PC-3 (cell line): ENCODE measurements at regions not wholly inside any gene's neighbourhood (a gene's known extent, or its start where the extent isn't known, plus 50 kb on each side); places are given as distances from the start of the nearest gene placed in this dataset.

Source experiments
- ATAC-seq: fragments of 200-7000 bp; cut with Tn5 transposase; 2 replicates; pipeline ENCODE4 v1.9.1; 2020; ENCODE audit warnings: mild to moderate bottlenecking, moderate library complexity
- BruUV-seq: library from RNA; stranded (reverse); fragments of 400-500 nt; replicated peaks from 2 replicates; lab custom pipeline; 2021; lab: Mats Ljungman, UMichigan
- CTCF ChIA-PET: fragments of 300-600 bp; sonication (Branson Sonifier 250); formaldehyde crosslinking; loops from one replicate; lab custom pipeline; 2022; ENCODE audit warnings: antibody characterized with exemption; lab: Charles Lee
- POLR2A ChIA-PET: fragments of 300-600 bp; sonication (Branson Sonifier 250); formaldehyde crosslinking; loops from one replicate; lab custom pipeline; 2022; ENCODE audit warnings: antibody characterized with exemption; ENCODE audit not compliant: unreplicated experiment; lab: Charles Lee
- DNase-seq: peaks from one replicate; pipeline ENCODE4 v3.0.0-alpha.2; 2015
- H2AFZ ChIP-seq: fragments of 300-600 bp; sonication (generic); 2 replicates; pipeline ENCODE4 v1.6.0; 2016; ENCODE audit warnings: antibody characterized with exemption, low read length
- H3F3A ChIP-seq: fragments of 300-600 bp; sonication (generic); one replicate; pipeline ENCODE4 v1.6.0; 2017; ENCODE audit warnings: antibody characterized with exemption, low read length, control low read depth, mild to moderate bottlenecking; ENCODE audit not compliant: unreplicated experiment
- H3K27ac ChIP-seq: fragments of 300-600 bp; sonication (generic); 2 replicates; pipeline ENCODE4 v1.5.1; 2016; ENCODE audit warnings: mild to moderate bottlenecking, low read length
- H3K27me3 ChIP-seq: fragments of 300-600 bp; sonication (generic); 2 replicates; pipeline ENCODE4 v1.6.1; 2016; ENCODE audit warnings: low read length, mixed read lengths
- H3K36me3 ChIP-seq: fragments of 300-600 bp; sonication (generic); 2 replicates; pipeline ENCODE4 v1.6.1; 2016; ENCODE audit warnings: low read depth, mixed run types, low read length, mixed read lengths
- H3K4me1 ChIP-seq: fragments of 300-600 bp; sonication (generic); 2 replicates; pipeline ENCODE4 v1.5.1; 2016; ENCODE audit warnings: low read length; ENCODE audit not compliant: insufficient read depth
- H3K4me2 ChIP-seq: fragments of 300-600 bp; sonication (generic); 2 replicates; pipeline ENCODE4 v1.6.0; 2016; ENCODE audit warnings: low read length
- H3K4me3 ChIP-seq: fragments of 300-600 bp; sonication (generic); 2 replicates; pipeline ENCODE4 v1.5.1; 2016; ENCODE audit warnings: mild to moderate bottlenecking, low read length, mixed read lengths
- H3K79me2 ChIP-seq: fragments of 300-600 bp; sonication (generic); 2 replicates; pipeline ENCODE4 v1.6.1; 2017; ENCODE audit warnings: low read length, mixed read lengths
- H3K9ac ChIP-seq: fragments of 300-600 bp; sonication (generic); 2 replicates; pipeline ENCODE4 v1.6.0; 2016; ENCODE audit warnings: mild to moderate bottlenecking, low read length
- H3K9me2 ChIP-seq: fragments of 300-600 bp; sonication (generic); replicated peaks from 2 replicates; pipeline ENCODE4 v1.6.1; 2016; ENCODE audit warnings: mixed run types, low read length, mixed read lengths
- H3K9me3 ChIP-seq: fragments of 300-600 bp; sonication (generic); 2 replicates; pipeline ENCODE4 v1.6.1; 2016; ENCODE audit warnings: low read length, mixed read lengths
- H4K20me1 ChIP-seq: fragments of 300-600 bp; sonication (generic); 2 replicates; pipeline ENCODE4 v1.6.1; 2016; ENCODE audit warnings: low read length, mixed read lengths
- CTCF ChIP-seq: fragments of 300-600 bp; sonication (generic); conservative IDR thresholded peaks from 2 replicates; pipeline ENCODE4 v1.5.1; 2017; ENCODE audit warnings: antibody characterized with exemption, low read depth, mild to moderate bottlenecking, low read length
- EZH2 ChIP-seq: fragments of 300-600 bp; sonication (generic); IDR thresholded peaks from one replicate; pipeline ENCODE4 v1.6.1; 2017; ENCODE audit warnings: antibody characterized with exemption, mild to moderate bottlenecking, low read length; ENCODE audit not compliant: unreplicated experiment
- EZH2phosphoT487 ChIP-seq: fragments of 300-600 bp; sonication (generic); IDR thresholded peaks from 2 replicates; pipeline ENCODE4 v1.6.1; 2018; ENCODE audit warnings: mild to moderate bottlenecking, antibody characterized with exemption, low read length, borderline replicate concordance
- intact Hi-C: fragments of 100-400 bp; cut with micrococcal nuclease; formaldehyde crosslinking; loops from 2 replicates; pipeline ENCODE4 v1.9.0; 2023

- POLR2A ChIA-PET = no interaction called here
- Histone ChIP-seq H4K20me1 (no peaks in the 10 kb centered on the region), H3K27ac (no peak overlapping the region), H3K79me2 (no peaks in the 10 kb centered on the region), H3K9ac (no peak overlapping the region), H3K4me1 (no peaks in the 10 kb centered on the region), H3K4me2 (no peak overlapping the region), H2AFZ (no peak overlapping the region), H3K9me2 (no peaks in the 10 kb centered on the region), H3K9me3 (no peaks in the 10 kb centered on the region), H3K4me3 (no peak overlapping the region), H3F3A (no peaks in the 10 kb centered on the region), H3K36me3 (no peaks in the 10 kb centered on the region), H3K27me3 (no peaks in the 10 kb centered on the region)
- BruUV-seq = no TSS peak
- DNase-seq (no peak), ATAC-seq (no peak)
- intact Hi-C loops = no loop called here
- CTCF ChIA-PET = no interaction called here
- TF ChIP-seq EZH2phosphoT487 (no peak), EZH2 (no peak), CTCF (no peak)
Measured at GRCh38 chr9:7937761-7938491, 138.3 kb upstream of the DMAC1 start.

GRCh38 chr9:7936996-7937395 is 137.4 kb upstream of the DMAC1 start:
- no peaks in the 10 kb centered on the region for H3K9me2 ChIP-seq
- no peak overlapping the region for H2AFZ ChIP-seq
- ChIA-PET CTCF (no interaction called here), POLR2A (no interaction called here)
- H3K27me3 ChIP-seq = no peaks in the 10 kb centered on the region
- no peaks in the 10 kb centered on the region for H3K4me1 ChIP-seq
- DNase-seq (no peak), ATAC-seq (no peak)
- H3K4me2 ChIP-seq = no peak overlapping the region
- H3K9ac ChIP-seq = no peak overlapping the region
- H3K79me2 ChIP-seq = no peaks in the 10 kb centered on the region
- H4K20me1 ChIP-seq = no peaks in the 10 kb centered on the region
- no peak overlapping the region for H3K4me3 ChIP-seq
- H3K27ac ChIP-seq = no peak overlapping the region
- TF ChIP-seq CTCF = no peak
- no peak for TF ChIP-seq EZH2phosphoT487
- H3K9me3 ChIP-seq = no peaks in the 10 kb centered on the region
- intact Hi-C loops = no loop called here
- BruUV-seq = no TSS peak
- H3K36me3 ChIP-seq = no peaks in the 10 kb centered on the region
- no peaks in the 10 kb centered on the region for H3F3A ChIP-seq

GRCh38 chr9:7936163-7936562 is 136.6 kb upstream of the DMAC1 start:
- Histone ChIP-seq H3K9ac (no peak overlapping the region), H3K36me3 (no peaks in the 10 kb centered on the region), H3K4me1 (no peaks in the 10 kb centered on the region), H3K79me2 (no peaks in the 10 kb centered on the region), H3K27me3 (no peaks in the 10 kb centered on the region), H3K4me3 (no peak overlapping the region), H3F3A (no peaks in the 10 kb centered on the region), H3K9me2 (no peaks in the 10 kb centered on the region), H4K20me1 (no peaks in the 10 kb centered on the region), H3K27ac (no peak overlapping the region), H3K9me3 (no peaks in the 10 kb centered on the region), H2AFZ (no peak overlapping the region), H3K4me2 (no peak overlapping the region)
- ChIA-PET POLR2A (no interaction called here), CTCF (no interaction called here)
- TF ChIP-seq EZH2 = no peak
- no peak for TF ChIP-seq EZH2phosphoT487
- no peak for TF ChIP-seq CTCF
- DNase-seq = no peak
- intact Hi-C loops = no loop called here
- no peak for ATAC-seq
- no TSS peak for BruUV-seq
